Islet precursor cell (in vitro differentiated cells): ENCODE measurements at regions not wholly inside any gene's neighbourhood (a gene's known extent, or its start where the extent isn't known, plus 50 kb on each side); places are given as distances from the start of the nearest gene placed in this dataset.
A peak's percentile ranks its signal among the peaks of the same experiment; 100 is the strongest.

Experiments
- DNase-seq: peaks from one replicate; pipeline ENCODE4 v3.0.0-alpha.2; 2018

DNA sequence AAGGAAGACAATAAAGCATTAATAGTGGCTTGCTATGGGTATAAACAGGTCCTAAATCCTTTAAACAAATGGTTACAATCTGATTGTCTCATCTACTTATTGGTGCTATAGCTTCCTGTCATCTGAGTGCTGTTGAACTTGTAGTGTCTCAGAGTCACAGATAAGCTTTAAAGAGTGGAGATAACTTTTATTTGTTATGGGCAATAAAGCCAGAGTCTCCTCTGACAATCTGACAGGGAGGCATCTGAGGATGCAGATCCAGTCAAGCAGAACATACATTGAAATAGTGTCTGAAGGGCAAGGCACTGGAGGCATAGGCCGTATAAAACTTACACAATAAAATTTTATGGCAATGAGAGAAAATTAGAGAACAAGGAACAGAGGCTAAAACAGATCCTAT lies 1132.4 kb upstream of the CDH2 start:
- DNase-seq, result no peak

- no peak for DNase-seq
These were observed 1131.1 kb upstream of the CDH2 start for GRCh38 chr18:29307982-29308381.

DNA sequence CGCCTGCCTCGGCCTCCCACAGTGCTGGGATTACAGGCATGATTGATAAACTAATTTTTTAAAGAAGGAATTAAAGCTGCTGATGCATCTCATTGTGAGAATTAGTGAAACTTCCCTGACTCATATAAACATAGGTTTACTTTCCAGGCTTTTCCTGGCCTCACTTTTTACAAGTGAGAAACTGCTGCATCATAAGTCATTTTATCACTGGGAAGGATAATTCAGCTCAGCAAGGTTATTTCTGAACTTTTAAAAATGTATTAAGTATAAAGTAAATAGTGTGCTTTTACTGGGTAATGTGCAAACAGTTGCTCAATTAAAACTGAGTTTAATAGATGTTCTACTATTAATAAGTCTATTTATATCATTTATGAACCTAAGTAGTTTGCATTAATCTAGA lies 1130.3 kb upstream of the CDH2 start:
- DNase-seq, result no peak

DNA sequence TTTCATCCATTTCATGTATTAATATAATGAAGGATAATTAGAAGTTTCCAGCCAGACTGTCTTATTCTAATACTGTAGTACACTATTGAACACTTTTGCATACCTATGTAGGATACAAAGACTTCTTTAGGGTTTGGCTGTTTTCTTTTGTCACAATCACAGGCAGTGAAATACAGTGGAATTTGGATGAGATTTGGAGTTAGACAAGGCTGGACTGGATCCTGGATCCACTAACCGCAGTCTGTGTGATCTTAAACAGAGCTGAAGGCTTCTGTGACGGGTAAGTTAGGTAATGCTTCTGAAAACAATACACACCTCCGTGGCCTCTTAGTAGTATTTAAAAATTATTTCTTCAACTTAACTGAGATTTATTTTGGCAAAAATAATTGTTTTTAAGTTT lies 1128.6 kb upstream of the CDH2 start:
- no peak for DNase-seq

GRCh38 chr18:29301048-29301447 lies 1124.1 kb upstream of the CDH2 start:
- DNase-seq, result no peak

GRCh38 chr18:29285471-29285870 lies 1108.5 kb upstream of the CDH2 start:
- DNase-seq, result no peak

- DNase-seq, result no peak
These were observed 1094.6 kb upstream of the CDH2 start for GRCh38 chr18:29271501-29271900.

GRCh38 chr18:29259838-29260237 lies 1082.9 kb upstream of the CDH2 start:
- DNase-seq, result no peak

DNA sequence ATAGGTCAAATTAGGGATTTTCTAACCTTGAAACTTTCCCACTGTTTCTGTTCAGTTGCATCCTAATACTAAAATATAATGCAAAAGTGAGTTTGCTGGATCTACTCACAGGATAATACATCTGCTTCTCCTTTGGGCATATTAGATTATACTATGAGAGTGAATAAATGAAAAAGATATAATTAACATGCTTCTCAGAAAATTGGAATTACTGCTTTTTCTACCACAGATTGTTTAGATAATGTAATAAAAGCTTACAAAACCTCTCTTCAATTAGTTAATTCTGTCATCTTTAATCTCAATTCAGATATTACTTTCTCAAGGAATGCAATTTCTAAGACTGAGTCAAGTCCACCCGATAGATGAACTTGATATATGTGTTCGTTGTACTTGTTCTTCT lies 1077.2 kb upstream of the CDH2 start:
- DNase-seq, result no peak

- DNase-seq, result no peak
These were observed 1074.8 kb upstream of the CDH2 start for GRCh38 chr18:29251681-29252080.

DNA sequence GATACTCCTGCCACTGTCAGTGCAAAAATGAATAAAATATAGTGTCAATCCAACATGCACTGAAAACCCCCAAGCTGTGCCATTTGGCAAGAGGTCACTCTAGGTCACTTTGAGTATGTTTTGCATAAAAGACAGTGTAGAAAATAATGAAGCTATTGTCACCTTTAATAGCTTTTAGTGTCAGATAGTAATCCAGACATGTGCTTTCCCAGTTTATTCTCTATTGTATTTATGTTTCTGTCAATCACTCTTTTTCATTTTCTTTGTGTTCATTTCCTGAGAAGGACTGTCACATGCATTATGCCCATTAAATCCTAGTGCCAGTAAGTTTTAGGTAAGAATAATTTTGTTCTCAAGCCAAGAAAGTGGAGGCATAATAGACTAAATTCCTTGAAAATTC lies 1073.9 kb upstream of the CDH2 start:
- DNase-seq, result no peak

- no peak for DNase-seq
These were observed 1073.3 kb upstream of the CDH2 start for GRCh38 chr18:29250259-29250658.

DNA sequence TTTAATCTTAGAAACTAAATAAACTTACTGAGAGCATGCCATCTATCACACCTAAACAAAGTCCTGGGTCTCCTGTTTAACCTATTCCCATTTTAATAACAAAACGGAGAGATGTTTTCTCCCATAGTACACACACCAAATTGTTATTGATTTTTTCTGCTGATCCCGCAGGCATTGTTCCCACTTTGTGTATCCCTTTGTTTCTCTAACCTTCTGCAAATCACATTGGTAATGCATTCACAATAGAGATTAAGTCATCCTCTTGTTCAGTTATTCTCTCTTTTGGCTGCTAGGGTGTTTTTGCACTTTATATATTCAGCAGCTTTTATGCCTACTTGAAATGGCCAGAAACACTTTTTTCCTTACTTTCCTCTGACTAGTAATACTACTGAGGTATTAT lies 1071.9 kb upstream of the CDH2 start:
- no peak for DNase-seq

- DNase-seq, result no peak
These were observed 1064.3 kb upstream of the CDH2 start for GRCh38 chr18:29241199-29241598.

- no peak for DNase-seq
These were observed 1057.8 kb upstream of the CDH2 start for GRCh38 chr18:29234751-29235150.

DNA sequence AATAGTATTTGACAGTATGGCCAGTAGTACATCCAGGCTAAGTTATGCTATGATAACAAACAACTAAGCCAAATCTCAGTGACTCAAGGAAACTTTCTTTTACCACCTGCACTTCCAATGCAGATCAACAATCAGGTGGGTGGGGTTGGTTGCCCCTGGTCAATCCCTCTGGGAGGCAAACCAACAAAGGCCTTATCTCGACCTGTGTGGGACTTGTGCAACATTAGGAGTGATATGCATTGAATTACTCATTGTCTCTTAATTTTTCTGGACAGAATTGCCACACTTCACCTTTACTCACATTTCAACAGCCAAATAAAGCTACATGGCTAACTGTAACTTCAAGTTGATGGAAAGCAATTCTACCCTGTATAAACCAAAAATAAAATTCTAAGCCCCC lies 1049.3 kb upstream of the CDH2 start:
- no peak for DNase-seq

DNA sequence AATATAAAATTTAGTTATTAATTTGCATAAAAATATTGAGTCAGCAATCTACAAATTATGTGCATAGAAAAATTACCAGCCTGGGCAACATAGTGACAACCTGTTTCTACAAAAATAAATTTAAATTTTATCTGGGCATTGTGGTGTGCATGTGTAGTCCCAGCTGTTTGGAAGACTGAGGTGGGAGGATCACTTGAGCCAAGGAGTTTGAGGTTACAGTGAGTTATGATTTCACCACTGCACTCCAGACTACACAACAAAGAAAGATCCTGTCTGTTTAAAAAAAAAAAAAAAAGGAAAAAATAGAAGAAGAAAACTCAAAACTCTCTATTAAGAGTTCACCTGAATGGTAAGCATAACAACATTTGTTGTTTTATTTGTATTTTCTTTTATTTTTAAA lies 1048.4 kb upstream of the CDH2 start:
- no peak for DNase-seq

DNA sequence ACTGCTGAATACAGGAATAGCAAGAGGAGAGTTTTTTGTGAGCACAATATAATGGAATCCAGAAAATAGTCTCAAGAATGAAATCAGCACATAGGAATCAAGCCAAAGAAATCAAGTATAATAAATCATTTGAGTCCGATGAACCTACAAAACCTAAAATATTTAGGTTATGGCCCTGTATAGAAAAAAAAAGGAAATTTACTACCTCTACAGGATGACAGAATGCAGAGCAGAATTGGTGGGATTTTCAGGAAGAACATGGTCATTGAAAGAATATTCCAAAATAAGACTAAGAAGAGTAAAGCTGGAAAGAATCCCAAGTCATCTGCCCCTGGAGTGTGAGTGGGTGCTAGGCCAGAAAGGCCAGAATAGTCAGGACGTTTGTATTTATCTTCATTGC lies 1041.2 kb upstream of the CDH2 start:
- no peak for DNase-seq

DNA sequence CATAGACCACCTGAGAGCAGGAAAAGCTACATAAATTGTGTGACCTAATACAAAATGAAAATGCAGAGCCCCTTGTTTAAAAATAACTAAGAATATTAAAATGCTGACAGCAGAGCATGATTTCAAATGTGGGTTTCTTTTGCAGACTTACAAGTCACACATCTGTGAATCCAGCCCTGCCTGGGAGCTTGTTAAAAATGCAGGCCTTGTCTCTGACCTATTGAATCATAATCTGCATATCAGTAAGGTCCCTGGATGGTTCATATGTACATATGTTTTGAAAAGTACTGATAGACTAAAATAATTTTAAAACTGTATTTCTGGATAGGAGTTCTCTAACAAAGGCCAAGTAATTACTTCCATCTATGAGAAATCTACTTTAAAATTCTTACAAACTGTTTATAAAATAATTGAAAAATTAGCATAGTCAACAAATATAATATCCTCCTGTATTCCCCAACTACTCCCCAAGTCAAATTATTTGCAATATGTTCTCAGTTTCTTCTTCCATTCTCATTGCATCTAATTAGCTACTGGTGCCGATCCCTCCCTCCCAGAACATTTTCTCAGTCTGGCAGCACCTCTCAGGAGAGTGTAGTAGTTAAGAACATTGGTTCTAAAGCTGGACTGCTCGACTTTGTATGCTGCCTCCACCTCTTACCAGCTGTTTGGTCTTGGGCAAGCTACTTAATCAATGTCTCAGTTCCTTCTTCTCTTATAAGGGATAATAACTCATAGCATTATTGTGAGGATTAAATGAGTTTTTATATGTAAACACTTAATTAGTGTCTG lies 1040.4 kb upstream of the CDH2 start:
- no peak for DNase-seq

DNA sequence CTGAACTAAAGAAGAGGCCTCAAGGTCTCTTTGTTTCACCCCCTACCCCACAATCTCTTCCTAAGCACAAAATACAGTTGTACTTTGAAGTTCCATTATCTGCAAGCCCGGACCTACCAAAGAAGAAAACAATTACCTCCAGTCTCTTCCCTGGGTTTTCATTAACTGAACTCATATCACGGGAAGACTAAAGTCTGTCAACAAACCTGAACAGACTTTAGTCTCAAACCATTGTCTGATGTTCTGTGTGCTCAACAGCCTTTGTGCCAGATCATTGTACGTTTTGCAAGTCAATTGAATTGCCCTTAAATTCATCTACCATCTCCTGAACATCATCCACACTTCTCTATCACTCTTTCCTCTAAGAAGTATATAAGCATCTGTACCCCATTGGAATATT lies 1021.9 kb upstream of the CDH2 start:
- no peak for DNase-seq

DNA sequence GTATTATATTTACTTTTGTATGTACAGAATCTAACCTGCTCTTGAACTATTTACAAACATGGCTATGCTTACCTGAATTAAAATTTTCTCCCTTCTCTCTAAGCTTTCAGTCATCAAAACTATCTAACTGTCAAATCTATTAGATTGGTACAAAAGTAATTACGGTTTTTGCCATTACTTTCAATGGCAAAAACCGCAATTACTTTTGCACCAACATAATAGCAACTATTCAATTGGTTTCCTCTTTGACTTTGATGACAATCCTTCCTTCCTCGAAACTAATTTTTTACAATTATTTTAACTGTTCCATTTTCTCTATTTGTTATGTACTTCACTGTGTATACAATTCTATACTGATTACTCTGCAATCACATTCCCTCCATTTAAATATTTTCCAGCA lies 1019.4 kb upstream of the CDH2 start:
- no peak for DNase-seq

DNA sequence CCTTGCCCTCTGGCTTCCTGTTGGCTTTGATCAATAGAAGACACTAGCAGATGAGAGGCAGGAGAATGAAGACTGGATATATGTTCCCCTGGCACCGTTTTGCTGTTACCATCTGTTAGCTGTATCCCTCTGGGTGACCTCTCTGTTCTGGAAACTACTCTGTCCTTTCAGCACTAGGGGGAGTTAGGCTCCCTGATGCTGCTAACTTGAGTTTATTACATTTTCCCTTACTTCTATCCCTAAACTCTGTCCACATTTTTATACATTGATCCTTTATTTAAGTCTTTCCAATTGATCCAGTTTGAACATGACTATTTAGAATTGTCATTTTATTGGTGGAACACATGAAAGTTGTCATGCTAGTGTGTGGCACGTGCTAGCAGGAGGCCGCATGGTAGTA lies 1014.3 kb upstream of the CDH2 start:
- DNase-seq, result no peak

DNA sequence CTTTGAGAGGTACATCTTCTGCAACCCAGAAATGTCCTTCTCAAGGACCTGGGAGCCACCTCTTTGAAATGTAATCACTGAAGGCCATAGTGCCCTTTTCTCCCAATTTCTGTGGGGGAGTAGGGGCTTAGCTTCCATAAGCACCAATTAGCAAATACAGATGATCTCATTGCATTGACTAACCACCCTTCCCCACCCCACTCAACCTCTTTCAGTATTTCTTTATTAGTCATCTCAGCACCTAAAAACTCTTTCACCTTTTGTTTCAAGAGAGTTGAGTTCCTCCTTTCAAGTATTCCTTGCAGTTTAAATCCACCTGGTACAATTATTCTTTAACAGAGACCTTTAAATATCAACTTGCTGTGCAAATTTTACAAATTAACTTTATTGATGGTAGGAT lies 1011.8 kb upstream of the CDH2 start:
- no peak for DNase-seq

GRCh38 chr18:29185801-29186200 lies 1008.9 kb upstream of the CDH2 start:
- DNase-seq, result no peak

DNA sequence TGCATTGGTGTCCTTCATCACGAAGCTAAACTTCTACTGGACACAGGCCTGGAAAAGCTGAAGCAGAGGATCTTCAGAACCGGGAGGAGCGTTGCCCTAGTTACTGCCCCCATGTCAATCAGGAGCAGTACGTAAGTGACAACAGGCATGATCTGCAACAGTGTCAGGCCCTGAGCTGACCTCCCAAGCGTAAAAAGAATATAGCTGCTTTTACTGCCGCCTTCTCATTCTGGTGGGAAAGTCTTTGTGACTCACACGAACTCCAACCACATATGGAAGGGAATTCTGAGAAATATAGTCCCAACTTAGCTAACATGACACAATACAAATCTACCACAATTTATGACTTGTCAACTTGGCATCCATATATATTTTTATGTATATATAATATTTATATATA lies 1007.7 kb upstream of the CDH2 start:
- DNase-seq, result peak; percentile 53
